B cell (primary cell): ENCODE measurements at regions not wholly inside any gene's neighbourhood (a gene's known extent, or its start where the extent isn't known, plus 50 kb on each side); places are given as distances from the start of the nearest gene placed in this dataset.

Experiments
- ATAC-seq: fragments of 200-7000 bp; cut with Tn5 transposase; one replicate; pipeline ENCODE4 v1.10.0; 2021; ENCODE audit warnings: low read depth, mild to moderate bottlenecking, moderate number of reproducible peaks, moderate library complexity
- CTCF ChIA-PET: fragments of 350-600 bp; sonication (Branson Sonifier 250); formaldehyde crosslinking; loops from one replicate; lab custom pipeline; 2021; ENCODE audit warnings: antibody characterized with exemption, inconsistent platforms; lab: Charles Lee
- POLR2A ChIA-PET: fragments of 350-600 bp; sonication (Branson Sonifier 250); formaldehyde crosslinking; loops from one replicate; lab custom pipeline; 2021; ENCODE audit warnings: antibody characterized with exemption; lab: Charles Lee
- DNase-seq: peaks from one replicate; pipeline ENCODE4 v3.0.0; 2013
- H2AFZ ChIP-seq: 2 replicates; pipeline ENCODE4 v1.6.1; 2012; ENCODE audit warnings: mild to moderate bottlenecking, low read depth, low read length; ENCODE audit not compliant: insufficient read depth, poor library complexity, severe bottlenecking
- H3K27ac ChIP-seq, 2 donors: 1 replicate in 1 of 2; 2 replicates in 1 of 2; pipeline ENCODE4 v1.5.1; 2012 to 2013; ENCODE audit warnings: low read length in 2 of 2, mild to moderate bottlenecking in 2 of 2, moderate library complexity in 1 of 2
- H3K27me3 ChIP-seq, 4 experiments: fragments of 200-600 bp in 1 of 4; sonication (generic) in 1 of 4; replicated peaks in 1 of 4; 1 replicate in 2 of 4; 2 replicates in 2 of 4; pipeline versions ENCODE4 v1.6.1 to v1.7.0; 2013 to 2016; ENCODE audit warnings: low read length in 3 of 4, mild to moderate bottlenecking in 2 of 4, mixed read lengths in 1 of 4, moderate library complexity in 1 of 4; ENCODE audit not compliant: insufficient read depth in 4 of 4, control insufficient read depth in 3 of 4; ENCODE audit errors: control extremely low read depth in 1 of 4
- H3K36me3 ChIP-seq, 2 experiments: replicated peaks in 1 of 2; 1 replicate in 1 of 2; 2 replicates in 1 of 2; pipeline versions ENCODE4 v1.6.1 to v1.7.1; 2013; ENCODE audit warnings: low read length in 1 of 2; ENCODE audit not compliant: insufficient read depth in 2 of 2, control insufficient read depth in 1 of 2; ENCODE audit errors: control extremely low read depth in 1 of 2, extremely low read depth in 1 of 2
- H3K4me1 ChIP-seq, 2 donors: fragments of 200-600 bp in 1 of 2; sonication (generic) in 1 of 2; 1 replicate in 1 of 2; 2 replicates in 1 of 2; pipeline versions ENCODE4 v1.5.1 to v1.6.1; 2013 to 2017; ENCODE audit warnings: low read length in 2 of 2; ENCODE audit not compliant: control insufficient read depth in 2 of 2, insufficient read depth in 2 of 2
- H3K4me2 ChIP-seq: replicated peaks from 2 replicates; pipeline ENCODE3; 2012; ENCODE audit warnings: mild to moderate bottlenecking, low read depth, low read length; ENCODE audit not compliant: poor library complexity, severe bottlenecking
- H3K4me3 ChIP-seq, 5 experiments: fragments of 200-600 bp in 1 of 5; sonication (generic) in 1 of 5; 1 replicate in 3 of 5; 2 replicates in 2 of 5; pipeline versions ENCODE4 v1.5.1 to v1.7.0; 2011 to 2016; ENCODE audit warnings: low read length in 4 of 5, mild to moderate bottlenecking in 4 of 5, low read depth in 2 of 5, control low read depth in 1 of 5, moderate library complexity in 1 of 5; ENCODE audit not compliant: insufficient read depth in 1 of 5; ENCODE audit errors: control extremely low read depth in 1 of 5, extremely low read depth in 1 of 5
- H3K79me2 ChIP-seq: fragments of 200-600 bp; sonication (generic); one replicate; pipeline ENCODE4 v1.6.0; 2016; ENCODE audit warnings: low read length; ENCODE audit not compliant: control insufficient read depth, insufficient read depth
- H3K9ac ChIP-seq: fragments of 200-600 bp; sonication (generic); 2 replicates; pipeline ENCODE4 v1.6.1; 2017; ENCODE audit warnings: mild to moderate bottlenecking, low read length, moderate library complexity
- H3K9me3 ChIP-seq, 3 donors: one replicate each; pipeline versions ENCODE4 v1.6.1 to v1.7.1; 2013; ENCODE audit warnings: low read length in 2 of 3; ENCODE audit not compliant: control insufficient read depth in 2 of 3, insufficient read depth in 1 of 3; ENCODE audit errors: control extremely low read depth in 1 of 3
- H4K20me1 ChIP-seq: 2 replicates; pipeline ENCODE4 v1.6.0; 2012; ENCODE audit warnings: mild to moderate bottlenecking, low read length; ENCODE audit not compliant: insufficient read depth, control insufficient read depth, poor library complexity, severe bottlenecking
- H3K27ac Mint-ChIP-seq: one replicate; pipeline ENCODE4 v1.8.0; 2021; ENCODE audit warnings: mixed read lengths
- H3K27me3 Mint-ChIP-seq: one replicate; pipeline ENCODE4 v1.8.0; 2021; ENCODE audit warnings: mixed read lengths
- H3K4me1 Mint-ChIP-seq: one replicate; pipeline ENCODE4 v1.8.0; 2021; ENCODE audit warnings: mixed read lengths
- H3K4me3 Mint-ChIP-seq: one replicate; pipeline ENCODE4 v1.8.0; 2021; ENCODE audit warnings: mixed read lengths
- H3K9me3 Mint-ChIP-seq: one replicate; pipeline ENCODE4 v1.8.0; 2022; ENCODE audit warnings: mixed read lengths; ENCODE audit not compliant: insufficient read depth
- CTCF ChIP-seq: fragments of 200-600 bp; IDR thresholded peaks from one replicate; pipeline ENCODE4 v1.8.0; 2022; ENCODE audit warnings: antibody characterized with exemption, mild to moderate bottlenecking
- EZH2 ChIP-seq: IDR thresholded peaks from 2 replicates; pipeline ENCODE4 v1.6.1; 2012; ENCODE audit warnings: borderline replicate concordance, low read depth, mild to moderate bottlenecking, moderate library complexity, low read length; ENCODE audit not compliant: insufficient read depth, poor library complexity, severe bottlenecking
- WGBS: methylation state at CpG from one replicate; pipeline ENCODE4 v1.1.5; 2013; ENCODE audit warnings: missing lambda C conversion rate; ENCODE audit not compliant: insufficient coverage; 5-methylcytosine and 5-hydroxymethylcytosine counted together
- intact Hi-C: fragments of 100-400 bp; cut with micrococcal nuclease; formaldehyde crosslinking; loops from one replicate; pipeline ENCODE4 v1.10.0; 2022

GRCh38 chr22:46056546-46057245 lies 79.7 kb upstream of the WNT7B start:
- TF ChIP-seq EZH2 (no peak), CTCF (no peak)
- intact Hi-C loops, result loop anchor here (5.0 kb wide), 2 partner anchors 44 to 61 kb away; no protein-coding TSS in a partner anchor
- peak overlapping the region; percentile 57 to 89 for H3K27ac ChIP-seq
- no peaks in the 10 kb centered on the region for H4K20me1 ChIP-seq
- Mint-ChIP-seq H3K4me3 (peak overlapping the region; percentile 50), H3K27ac (peak overlapping the region; percentile 68), H3K27me3 (no peaks in the 10 kb centered on the region), H3K4me1 (peaks cover 56% of the 10 kb centered on the region), H3K9me3 (no peaks in the 10 kb centered on the region)
- no peaks in the 10 kb centered on the region for H3K27me3 ChIP-seq
- no peaks in the 10 kb centered on the region for H3K36me3 ChIP-seq
- H2AFZ ChIP-seq, result no peak overlapping the region
- ChIA-PET POLR2A (interaction anchor here (1.4 kb wide), 1 partner anchor 20 kb away, joined by 5 read pairs; no protein-coding TSS in a partner anchor), CTCF (interaction anchor here (0.9 to 1.1 kb wide), 2 partner anchors 13 to 51 kb away, joined by 3 read pairs; no protein-coding TSS in a partner anchor)
- H3K79me2 ChIP-seq, result peaks cover 52% of the 10 kb centered on the region
- ATAC-seq, result no peak
- H3K4me3 ChIP-seq, result no peak overlapping the region
- no peaks in the 10 kb centered on the region for H3K9me3 ChIP-seq
- no peak overlapping the region for H3K9ac ChIP-seq
- no CpG with 5 or more reads among the region's 9 CpGs for WGBS
- DNase-seq, result no peak
- peaks cover 43 to 61% of the 10 kb centered on the region in 2 donors for H3K4me1 ChIP-seq
- H3K4me2 ChIP-seq, result no peak overlapping the region
